AG04449 (cell line): ENCODE measurements at regions not wholly inside any gene's neighbourhood (a gene's known extent, or its start where the extent isn't known, plus 50 kb on each side); places are given as distances from the start of the nearest gene placed in this dataset.

Experiments
- CTCF ChIA-PET: fragments of 350-600 bp; formaldehyde crosslinking; extraction: SDS; loops from one replicate; lab custom pipeline; 2021; ENCODE audit warnings: antibody characterized with exemption; lab: Yijun Ruan, JAX
- POLR2A ChIA-PET: fragments of 400-600, 350-600 bp; formaldehyde crosslinking; extraction: SDS; loops from one replicate; lab custom pipeline; 2020; ENCODE audit warnings: antibody characterized with exemption, inconsistent platforms; lab: Yijun Ruan, JAX
- DNase-seq: peaks from one replicate; pipeline ENCODE4 v3.0.0-alpha.2; 2010; ENCODE audit warnings: low read depth, low spot score
- H3K4me3 ChIP-seq: 2 replicates; pipeline ENCODE4 v1.5.1; 2011; ENCODE audit warnings: low read depth, mild to moderate bottlenecking, control low read depth, low read length
- TF ChIP-seq, protein P1 (sequence below): IDR thresholded peaks from one replicate; pipeline ENCODE4 v1.5.1; 2011; ENCODE audit warnings: mild to moderate bottlenecking, moderate library complexity, low read length, control low read depth, inconsistent platforms; ENCODE audit not compliant: insufficient read depth; ENCODE audit errors: missing control alignments

DNA sequence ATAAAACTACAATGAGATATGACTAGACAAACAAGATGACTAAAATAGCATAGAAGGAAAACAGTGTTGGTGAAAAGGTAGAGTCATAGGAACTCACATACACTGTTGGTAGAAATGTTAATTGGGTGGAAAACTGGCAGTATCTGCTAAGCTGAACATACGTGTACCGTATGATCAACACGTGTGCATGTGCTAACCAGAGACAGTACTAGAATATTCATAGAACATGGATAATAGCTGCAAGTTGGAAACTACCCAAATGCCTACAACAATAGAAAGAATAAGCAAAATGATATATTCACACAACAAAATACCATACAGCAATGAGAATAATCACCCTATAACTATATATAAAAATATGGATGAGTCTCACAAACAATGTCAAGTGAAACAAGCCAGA is 184.0 kb downstream of the IBTK start:
- H3K4me3 ChIP-seq: no peak overlapping the region
- DNase-seq: no peak
- TF ChIP-seq, protein P1, sequence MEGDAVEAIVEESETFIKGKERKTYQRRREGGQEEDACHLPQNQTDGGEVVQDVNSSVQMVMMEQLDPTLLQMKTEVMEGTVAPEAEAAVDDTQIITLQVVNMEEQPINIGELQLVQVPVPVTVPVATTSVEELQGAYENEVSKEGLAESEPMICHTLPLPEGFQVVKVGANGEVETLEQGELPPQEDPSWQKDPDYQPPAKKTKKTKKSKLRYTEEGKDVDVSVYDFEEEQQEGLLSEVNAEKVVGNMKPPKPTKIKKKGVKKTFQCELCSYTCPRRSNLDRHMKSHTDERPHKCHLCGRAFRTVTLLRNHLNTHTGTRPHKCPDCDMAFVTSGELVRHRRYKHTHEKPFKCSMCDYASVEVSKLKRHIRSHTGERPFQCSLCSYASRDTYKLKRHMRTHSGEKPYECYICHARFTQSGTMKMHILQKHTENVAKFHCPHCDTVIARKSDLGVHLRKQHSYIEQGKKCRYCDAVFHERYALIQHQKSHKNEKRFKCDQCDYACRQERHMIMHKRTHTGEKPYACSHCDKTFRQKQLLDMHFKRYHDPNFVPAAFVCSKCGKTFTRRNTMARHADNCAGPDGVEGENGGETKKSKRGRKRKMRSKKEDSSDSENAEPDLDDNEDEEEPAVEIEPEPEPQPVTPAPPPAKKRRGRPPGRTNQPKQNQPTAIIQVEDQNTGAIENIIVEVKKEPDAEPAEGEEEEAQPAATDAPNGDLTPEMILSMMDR: no peak
- CTCF ChIA-PET: no interaction called here
- POLR2A ChIA-PET: no interaction called here

DNA sequence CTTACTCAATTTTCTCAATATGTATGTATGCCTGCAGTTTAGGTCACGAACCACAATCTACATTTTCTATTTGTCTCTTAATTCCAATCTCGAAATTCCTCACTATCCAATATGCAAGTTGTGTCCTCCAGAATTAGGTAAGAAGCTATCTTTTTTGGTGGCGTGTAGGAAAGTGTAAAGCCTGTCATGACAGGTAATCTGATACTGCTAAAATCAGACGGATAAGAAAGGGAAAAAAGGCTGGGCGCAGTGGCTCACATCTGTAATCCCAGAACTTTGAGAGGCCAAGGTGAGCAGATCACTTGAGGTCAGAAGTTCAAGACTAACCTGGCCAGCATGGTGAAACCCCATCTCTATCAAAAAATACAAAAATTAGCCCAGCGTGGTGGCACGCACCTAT is 185.3 kb downstream of the IBTK start:
- ChIA-PET CTCF (interaction anchor here (0.6 to 0.9 kb wide), 2 partner anchors 15 to 85 kb away, joined by 3 read pairs; no protein-coding TSS in a partner anchor), POLR2A (no interaction called here)
- no peak overlapping the region for H3K4me3 ChIP-seq
- no peak for DNase-seq
- TF ChIP-seq, protein P1: no peak

DNA sequence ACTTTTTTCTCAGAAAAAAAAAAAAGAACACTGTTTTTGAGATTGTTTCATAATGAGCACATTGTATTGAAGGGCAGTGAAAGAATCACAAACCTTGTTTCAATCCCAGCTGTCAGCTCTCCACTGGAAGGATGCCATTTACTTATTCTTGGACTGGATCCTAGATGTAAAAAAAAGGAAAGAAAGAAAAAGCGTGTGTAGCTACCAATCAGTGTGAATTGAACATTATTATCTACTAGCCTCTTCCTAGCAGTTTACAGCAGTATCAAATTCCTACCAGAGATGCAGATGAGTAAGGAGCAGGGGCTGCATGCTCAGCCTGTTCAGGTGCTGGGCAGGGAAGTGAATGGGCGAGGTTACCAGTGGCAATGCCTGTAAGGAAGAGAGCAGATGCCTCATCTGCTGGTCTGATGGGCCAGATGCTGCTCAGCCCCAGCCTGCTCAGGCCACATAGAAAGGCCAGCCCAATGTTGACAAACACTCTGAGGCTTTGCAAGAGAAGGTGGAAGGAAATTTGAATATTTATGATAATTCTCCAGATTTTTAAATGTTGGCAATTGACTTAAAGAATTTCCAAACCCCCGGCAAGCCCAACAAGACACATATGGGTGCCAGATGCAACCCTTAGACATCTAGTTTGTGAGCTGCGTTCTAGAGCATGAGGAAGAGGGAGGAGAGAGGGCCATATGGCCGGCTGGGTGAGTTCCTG is 189.5 kb downstream of the IBTK start:
- TF ChIP-seq, protein P1: no peak
- DNase-seq: no peak
- ChIA-PET POLR2A (no interaction called here), CTCF (no interaction called here)
- H3K4me3 ChIP-seq: no peak overlapping the region

DNA sequence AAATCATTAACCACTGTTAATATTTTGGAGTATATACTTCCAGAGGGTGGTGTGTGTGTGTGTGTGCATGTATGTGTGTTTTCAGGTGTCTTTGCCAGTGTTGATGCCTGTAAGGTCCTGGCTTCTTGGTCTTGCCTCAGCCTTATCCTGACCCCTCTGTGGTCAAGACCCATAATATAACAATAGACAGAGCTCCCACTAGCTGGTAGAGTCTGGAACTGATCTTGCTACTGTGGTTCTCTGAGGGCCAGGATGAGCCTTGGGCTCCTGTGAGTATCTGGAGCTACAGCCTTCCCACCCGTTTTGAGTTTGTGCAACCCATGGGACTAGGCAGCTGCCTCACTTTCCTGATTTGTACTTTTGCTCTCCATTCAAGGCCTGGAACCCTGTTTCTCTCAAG is 191.0 kb downstream of the IBTK start:
- TF ChIP-seq, protein P1: no peak
- DNase-seq: no peak
- no peak overlapping the region for H3K4me3 ChIP-seq
- ChIA-PET CTCF (no interaction called here), POLR2A (no interaction called here)

DNA sequence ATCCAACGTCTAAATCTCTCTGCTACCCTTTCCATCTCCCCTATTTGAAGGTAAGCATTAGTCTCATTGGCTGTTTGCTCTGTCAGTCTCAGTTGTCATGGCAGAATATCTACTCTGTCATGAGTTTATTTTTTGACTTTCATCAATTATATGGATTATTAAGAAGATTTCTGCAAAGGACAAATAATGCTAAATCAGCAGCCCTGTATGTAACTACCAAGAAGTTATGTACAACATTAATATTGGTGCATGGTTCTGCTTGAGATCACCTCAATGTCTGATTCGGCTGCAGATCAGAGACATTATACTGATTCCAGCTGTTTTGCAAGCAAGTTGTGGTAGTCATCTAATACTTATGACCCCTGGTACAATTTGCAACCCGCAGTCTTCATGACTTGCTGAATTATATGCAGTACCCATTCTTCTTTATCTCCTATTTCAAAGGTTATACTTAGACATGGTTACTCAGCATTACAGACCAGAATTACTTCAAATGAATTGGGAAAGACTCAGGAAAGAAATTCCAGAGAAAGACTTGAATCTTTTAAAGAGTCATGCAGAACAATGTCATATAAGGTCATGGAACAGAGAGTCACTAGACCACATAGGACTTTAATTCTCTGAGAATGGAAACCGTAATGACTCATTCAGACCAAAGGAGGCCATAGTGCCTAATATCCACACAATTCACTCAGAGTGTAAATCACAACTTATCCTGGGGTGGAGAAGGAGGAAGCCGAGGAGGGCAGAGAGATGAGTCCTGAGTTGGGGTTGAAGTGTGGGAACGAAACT is 201.4 kb downstream of the IBTK start:
- CTCF ChIA-PET: no interaction called here

More for the DNA sequence above, 201.4 kb downstream of the IBTK start:
- TF ChIP-seq, protein P1: no peak
- no peak overlapping the region for H3K4me3 ChIP-seq
- DNase-seq: no peak
- POLR2A ChIA-PET: interaction anchor here (1.5 kb wide), 1 partner anchor 155 kb away, joined by 3 read pairs; no protein-coding TSS in a partner anchor
